ENCODE measurements at regions not wholly inside any gene's neighbourhood (a gene's known extent, or its start where the extent isn't known, plus 50 kb on each side); places are given as distances from the start of the nearest gene placed in this dataset.

- H3K9me3 ChIP-seq: no peaks in the 10 kb centered on the region
- no peak overlapping the region for H3K27ac ChIP-seq (ENCODE audit: low read depth in 2 of 2, low read length in 1 of 2)
- 59% methylated on average over 7 of the region's 7 CpGs for WGBS (ENCODE audit: low lambda C conversion rate)
- no peak overlapping the region for H3K4me3 ChIP-seq (ENCODE audit: low read depth in 2 of 2, low read length in 1 of 2)
- H3K9ac ChIP-seq: no peak overlapping the region
- H4K20me1 ChIP-seq (ENCODE audit: insufficient read depth): no peaks in the 10 kb centered on the region
- H2AFZ ChIP-seq (ENCODE audit: low read depth): no peak overlapping the region
- H3K27me3 ChIP-seq (ENCODE audit: insufficient read depth): no peaks in the 10 kb centered on the region
- no peaks in the 10 kb centered on the region for H3F3A ChIP-seq (replicated peaks; ENCODE audit: insufficient read depth)
- no peaks in the 10 kb centered on the region; a peak in 1 of 4 replicates for H3K4me1 ChIP-seq (ENCODE audit: control insufficient read depth in 1 of 2, insufficient read depth in 2 of 2, low read depth in 1 of 2, low read length in 1 of 2)
- no peak overlapping the region for H3K4me2 ChIP-seq
- DNase-seq: no peak
- H3K9me2 ChIP-seq: no peaks in the 10 kb centered on the region
- ChIA-PET POLR2A (no interaction called here), CTCF (interaction anchor here (1.3 to 1.4 kb wide), 2 partner anchors 9 to 39 kb away, joined by 3 to 7 read pairs; no protein-coding TSS in a partner anchor)
- no peaks in the 10 kb centered on the region for H3K79me2 ChIP-seq (ENCODE audit: insufficient read depth)
- no peaks in the 10 kb centered on the region for H3K36me3 ChIP-seq (replicated peaks in 1 of 2; ENCODE audit: control insufficient read depth in 1 of 2, insufficient read depth in 2 of 2, low read length in 1 of 2)
- no peak for TF ChIP-seq CTCF (IDR thresholded peaks at IDR 0.05)
- no peak for TF ChIP-seq POLR2AphosphoS5 (IDR thresholded peaks at IDR 0.05; ENCODE audit: low read depth, low read length)
- TF ChIP-seq FOSL2 (IDR thresholded peaks at IDR 0.05; ENCODE audit: borderline replicate concordance, low read depth): no peak
- TF ChIP-seq GABPA (IDR thresholded peaks at IDR 0.05; ENCODE audit: low read depth): no peak
- TF ChIP-seq CHD2 (IDR thresholded peaks at IDR 0.05; ENCODE audit: low read length, partially characterized antibody): no peak
- no peak for TF ChIP-seq EP300 (IDR thresholded peaks at IDR 0.05; ENCODE audit: borderline replicate concordance in 1 of 2, low read depth in 1 of 2, low read length in 1 of 2)
- TF ChIP-seq FOXM1 (IDR thresholded peaks at IDR 0.05; ENCODE audit: low read depth): no peak
- no peak for TF ChIP-seq ELF1 (IDR thresholded peaks at IDR 0.05)
- TF ChIP-seq ZBTB33 (IDR thresholded peaks at IDR 0.05; ENCODE audit: borderline replicate concordance, low read depth): no peak
- TF ChIP-seq USF2 (IDR thresholded peaks at IDR 0.05; ENCODE audit: borderline replicate concordance, low read depth, low read length): no peak
- TF ChIP-seq RCOR1 (IDR thresholded peaks at IDR 0.05; ENCODE audit: low read length): no peak
- no peak for TF ChIP-seq GATA2 (CRISPR knock-in tag; IDR thresholded peaks at IDR 0.05)
- TF ChIP-seq TAF1 (IDR thresholded peaks at IDR 0.05; ENCODE audit: borderline replicate concordance, low read depth, low read length): no peak
- no peak for TF ChIP-seq IRF3 (IDR thresholded peaks at IDR 0.05; ENCODE audit: low read depth, low read length)
- TF ChIP-seq TEAD4 (IDR thresholded peaks at IDR 0.05; ENCODE audit: borderline replicate concordance, insufficient read depth): no peak
- TF ChIP-seq RAD21 (IDR thresholded peaks at IDR 0.05; ENCODE audit: low read length): no peak
- TF ChIP-seq REST (IDR thresholded peaks at IDR 0.05; ENCODE audit: low read depth, low read length): no peak
- TF ChIP-seq PBX3 (IDR thresholded peaks at IDR 0.05): no peak
- no peak for TF ChIP-seq RXRA (IDR thresholded peaks at IDR 0.05; ENCODE audit: borderline replicate concordance, low read depth)
Observed at GRCh38 chr6:6714953-6715352, 126.4 kb downstream of the LY86 start.

All from SK-N-SH (cell line).